Calu3 (cell line): ENCODE measurements at regions not wholly inside any gene's neighbourhood (a gene's known extent, or its start where the extent isn't known, plus 50 kb on each side); places are given as distances from the start of the nearest gene placed in this dataset.

Experiments used
- BruUV-seq: library from RNA; stranded (reverse); fragments of 400-500 nt; replicated peaks from 2 replicates; lab custom pipeline; 2021; lab: Mats Ljungman, UMichigan
- CTCF ChIA-PET: fragments of 300-600 bp; sonication (Branson Sonifier 250); formaldehyde crosslinking; loops from one replicate; lab custom pipeline; 2022; ENCODE audit warnings: antibody characterized with exemption; lab: Charles Lee
- DNase-seq: peaks from one replicate; pipeline ENCODE4 v3.0.0; 2022
- H3K27ac Mint-ChIP-seq: one replicate; pipeline ENCODE4 v1.8.0; 2022; ENCODE audit warnings: mixed read lengths; ENCODE audit not compliant: unreplicated experiment
- H3K27me3 Mint-ChIP-seq: one replicate; pipeline ENCODE4 v1.8.0; 2022; ENCODE audit warnings: mixed read lengths; ENCODE audit not compliant: unreplicated experiment
- H3K36me3 Mint-ChIP-seq: one replicate; pipeline ENCODE4 v1.8.0; 2022; ENCODE audit warnings: mild to moderate bottlenecking, moderate library complexity, mixed read lengths; ENCODE audit not compliant: insufficient read depth, unreplicated experiment
- H3K4me1 Mint-ChIP-seq: one replicate; pipeline ENCODE4 v1.8.0; 2022; ENCODE audit warnings: mild to moderate bottlenecking, low read depth, mixed read lengths; ENCODE audit not compliant: unreplicated experiment
- H3K4me3 Mint-ChIP-seq: one replicate; pipeline ENCODE4 v1.8.0; 2022; ENCODE audit warnings: mild to moderate bottlenecking, low read depth, moderate library complexity, mixed read lengths; ENCODE audit not compliant: unreplicated experiment
- H3K9me3 Mint-ChIP-seq: one replicate; pipeline ENCODE4 v1.8.0; 2022; ENCODE audit warnings: low read depth, mixed read lengths; ENCODE audit not compliant: unreplicated experiment
- CTCF ChIP-seq: fragments of 200-600 bp; IDR thresholded peaks from one replicate; pipeline ENCODE4 v1.8.0; 2022; ENCODE audit warnings: antibody characterized with exemption; ENCODE audit not compliant: unreplicated experiment
- intact Hi-C: fragments of 100-400 bp; cut with micrococcal nuclease; formaldehyde crosslinking; loops from one replicate; pipeline ENCODE4 v1.10.0; 2022; ENCODE audit not compliant: unreplicated experiment

DNA sequence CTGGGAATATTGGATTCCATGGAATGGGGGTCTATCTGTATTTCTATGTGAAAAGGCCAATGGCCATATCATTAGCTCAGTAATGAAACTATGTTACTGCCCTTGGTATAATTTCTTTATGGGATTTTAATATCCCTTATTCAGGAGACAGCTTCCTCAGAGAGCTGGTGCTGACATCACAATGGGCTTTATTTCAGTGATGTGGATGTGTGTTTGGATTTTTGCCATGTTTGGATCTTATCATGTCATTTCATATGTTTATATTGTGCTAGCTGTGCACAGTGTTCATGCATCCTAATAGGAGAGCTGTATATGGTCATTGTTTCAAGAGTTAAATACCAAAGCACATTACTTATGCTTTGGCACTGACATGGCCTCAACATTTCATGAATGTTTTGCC, 806.1 kb upstream of the MAP3K7 start:
- Mint-ChIP-seq H3K4me1 (no peaks in the 10 kb centered on the region), H3K27me3 (no peaks in the 10 kb centered on the region), H3K4me3 (no peak overlapping the region), H3K27ac (no peak overlapping the region), H3K9me3 (peaks cover 3% of the 10 kb centered on the region), H3K36me3 (no peaks in the 10 kb centered on the region)
- no TSS peak for BruUV-seq
- intact Hi-C loops = no loop called here
- no peak for DNase-seq
- CTCF ChIA-PET = no interaction called here
- no peak for TF ChIP-seq CTCF

DNA sequence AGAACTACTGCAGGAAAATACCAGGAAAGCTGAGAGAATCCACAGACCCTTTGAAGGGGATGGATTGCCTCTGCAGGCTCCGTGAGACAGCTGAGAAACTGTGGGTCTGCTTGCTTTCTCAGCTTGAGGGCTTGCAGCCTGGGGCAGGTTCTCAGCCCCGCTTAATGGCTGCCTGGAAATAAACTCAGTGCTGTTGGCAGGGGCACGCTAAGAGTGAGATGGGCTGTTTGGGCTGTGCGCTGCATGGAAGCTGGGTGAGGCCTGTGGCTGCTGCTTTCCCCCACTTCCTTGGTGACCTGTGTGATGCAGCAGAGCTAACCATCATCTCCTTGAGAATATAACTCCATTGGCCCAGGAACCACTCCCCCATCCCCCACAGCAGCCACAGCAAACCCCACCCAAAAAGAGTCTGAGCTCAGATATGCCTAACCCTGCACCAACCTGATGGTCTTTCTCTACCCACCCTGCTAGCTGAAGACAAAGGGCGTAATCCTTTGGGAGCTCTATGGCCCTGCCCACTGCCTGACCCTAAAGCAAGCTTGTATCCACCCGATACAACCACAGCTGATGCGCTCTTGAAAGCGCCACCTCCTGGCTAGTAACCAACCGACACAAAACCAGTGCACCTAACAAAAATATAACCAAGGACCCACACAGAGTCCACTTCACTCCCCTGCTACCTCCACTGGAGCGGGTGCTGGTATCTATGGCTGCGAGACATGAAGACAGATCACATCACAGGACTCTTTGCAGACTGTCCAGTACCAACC, 800.6 kb upstream of the MAP3K7 start:
- no peak for DNase-seq
- TF ChIP-seq CTCF = no peak
- BruUV-seq = no TSS peak
- no peaks in the 10 kb centered on the region for H3K9me3 Mint-ChIP-seq
- intact Hi-C loops = no loop called here
- CTCF ChIA-PET = interaction anchor here (0.6 kb wide), 2 partner anchors 303 to 1270 kb away, joined by 3 to 5 read pairs; no protein-coding TSS in a partner anchor
- no peak overlapping the region for H3K4me3 Mint-ChIP-seq
- H3K36me3 Mint-ChIP-seq = no peaks in the 10 kb centered on the region
- no peaks in the 10 kb centered on the region for H3K27me3 Mint-ChIP-seq
- no peak overlapping the region for H3K27ac Mint-ChIP-seq
- H3K4me1 Mint-ChIP-seq = no peaks in the 10 kb centered on the region

DNA sequence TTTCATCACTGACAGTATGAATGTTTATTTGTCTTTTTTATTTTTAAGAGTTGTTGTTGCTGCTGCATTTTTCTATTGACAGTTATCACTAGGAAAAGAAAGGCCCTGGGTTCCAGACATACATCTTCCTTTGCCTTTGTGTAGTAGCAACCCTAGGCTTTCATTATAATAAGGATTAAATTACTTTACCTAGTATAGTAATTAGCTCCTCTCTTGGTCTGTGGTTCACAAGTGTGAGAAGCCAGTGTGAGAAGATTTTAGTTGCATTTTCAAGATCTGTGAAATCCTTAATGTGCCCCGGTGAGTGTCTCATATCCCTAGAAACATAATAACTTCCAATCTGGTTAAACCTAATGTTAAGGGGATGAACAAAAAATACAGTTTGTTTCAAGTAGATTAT, 799.3 kb upstream of the MAP3K7 start:
- BruUV-seq = no TSS peak
- TF ChIP-seq CTCF = no peak
- intact Hi-C loops = no loop called here
- Mint-ChIP-seq H3K4me3 (no peak overlapping the region), H3K27ac (no peak overlapping the region), H3K9me3 (no peaks in the 10 kb centered on the region), H3K27me3 (no peaks in the 10 kb centered on the region), H3K36me3 (no peaks in the 10 kb centered on the region), H3K4me1 (no peaks in the 10 kb centered on the region)
- DNase-seq = no peak
- CTCF ChIA-PET = no interaction called here

DNA sequence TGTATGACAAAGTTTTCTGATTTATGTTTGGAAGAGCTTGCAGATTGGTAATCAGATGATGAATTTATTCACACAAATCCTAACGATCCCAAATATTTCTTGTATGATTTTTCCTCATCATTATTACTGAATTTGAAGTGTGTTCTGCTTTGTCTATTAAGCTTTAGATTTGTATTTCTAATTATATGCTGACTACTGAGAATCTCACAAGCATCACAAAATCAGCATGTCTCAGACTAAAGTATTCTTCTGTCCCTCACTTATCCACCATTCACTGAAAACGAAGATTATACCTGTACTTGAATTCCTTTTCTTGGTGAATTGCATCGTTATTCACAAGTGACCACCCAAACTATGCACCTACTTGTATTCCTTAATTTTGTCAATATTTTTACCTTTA, 796.3 kb upstream of the MAP3K7 start:
- intact Hi-C loops = no loop called here
- H3K27ac Mint-ChIP-seq = no peak overlapping the region
- no peak for TF ChIP-seq CTCF
- BruUV-seq = no TSS peak
- H3K4me3 Mint-ChIP-seq = no peak overlapping the region
- H3K4me1 Mint-ChIP-seq = no peaks in the 10 kb centered on the region
- CTCF ChIA-PET = no interaction called here
- H3K27me3 Mint-ChIP-seq = no peaks in the 10 kb centered on the region
- DNase-seq = no peak
- no peaks in the 10 kb centered on the region for H3K9me3 Mint-ChIP-seq
- no peaks in the 10 kb centered on the region for H3K36me3 Mint-ChIP-seq
